ENCODE measurements at regions not wholly inside any gene's neighbourhood (a gene's known extent, or its start where the extent isn't known, plus 50 kb on each side); places are given as distances from the start of the nearest gene placed in this dataset.
A peak's percentile ranks its signal among the peaks of the same experiment; 100 is the strongest.

DNA sequence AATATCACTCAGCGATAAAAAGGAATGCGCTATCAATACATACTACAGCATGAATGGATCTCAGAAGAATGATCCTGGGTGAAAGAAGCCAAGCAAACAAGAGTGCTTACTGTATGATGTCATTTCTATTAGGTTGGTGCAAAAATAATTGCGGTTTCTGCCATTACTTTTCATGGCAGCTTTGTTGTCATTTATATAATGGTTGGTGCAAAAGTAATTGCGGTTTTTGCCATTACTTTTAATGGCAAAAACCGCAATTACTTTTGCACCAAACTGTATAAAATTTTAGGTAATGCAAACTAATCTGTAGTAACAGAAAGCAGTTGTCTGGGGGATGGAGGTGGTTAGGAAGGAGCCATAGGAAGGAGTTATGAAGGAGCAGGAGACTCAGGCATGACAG is 318.3 kb upstream of the ZMIZ1 start:
- no peak for DNase-seq

DNA sequence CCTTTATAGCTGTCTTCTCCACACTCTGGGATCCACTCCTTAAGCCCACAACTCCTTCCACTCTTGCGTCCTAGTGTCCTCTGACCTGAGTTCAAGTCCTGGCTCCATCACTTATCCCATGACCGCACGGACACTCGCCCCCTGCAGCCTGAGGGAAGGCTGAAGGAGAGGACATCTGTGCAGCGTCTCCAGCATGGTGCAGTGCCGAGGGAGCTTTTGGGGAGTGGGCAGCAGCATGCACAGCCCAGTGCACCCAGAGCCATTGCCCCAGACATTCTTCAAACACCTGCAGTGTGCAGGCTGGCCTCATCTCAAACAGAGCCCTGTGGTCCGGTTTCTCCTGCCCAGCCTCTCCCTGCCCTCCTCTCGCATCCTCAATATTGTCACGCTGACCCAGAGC is 317.1 kb upstream of the ZMIZ1 start:
- no peak for DNase-seq

DNA sequence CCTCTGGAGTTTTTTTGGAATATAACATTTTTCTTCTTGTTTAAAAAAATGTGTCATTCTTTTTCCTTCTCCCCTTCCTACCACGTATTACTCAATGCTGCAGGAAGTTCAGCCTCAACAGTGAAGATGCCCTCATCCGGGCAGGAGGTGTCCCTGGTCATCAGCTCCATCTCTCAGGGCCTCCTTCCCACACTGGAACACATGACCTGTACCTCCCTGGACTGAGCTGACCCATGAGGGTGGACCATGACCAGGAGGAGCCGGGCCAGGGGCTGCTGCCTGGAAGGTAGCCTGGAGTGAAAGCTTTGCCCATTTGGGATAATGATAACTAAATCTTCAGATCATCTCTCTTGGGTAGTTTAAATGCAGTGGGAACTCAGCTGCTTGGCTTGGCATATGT is 316.5 kb upstream of the ZMIZ1 start:
- DNase-seq: no peak

DNA sequence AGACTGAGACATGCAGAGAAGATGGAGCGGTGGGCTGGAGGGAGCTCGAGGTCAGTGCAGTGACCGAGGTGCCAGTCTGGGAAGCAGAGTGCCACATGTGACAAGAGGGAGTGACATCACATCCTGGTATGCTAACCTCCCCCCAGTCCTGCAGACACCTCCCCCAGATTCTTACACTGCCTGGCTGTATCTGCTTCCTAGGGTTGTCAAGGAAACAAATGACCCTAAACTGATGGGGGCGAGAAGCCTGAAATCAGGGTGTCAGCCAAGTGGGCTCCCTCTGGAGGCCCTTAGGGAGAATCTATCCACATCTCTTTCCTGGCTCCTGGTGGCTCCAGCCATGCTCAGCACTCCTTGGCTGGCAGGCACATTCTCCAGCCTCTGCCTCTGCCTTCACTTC is 316.1 kb upstream of the ZMIZ1 start:
- DNase-seq: no peak

DNA sequence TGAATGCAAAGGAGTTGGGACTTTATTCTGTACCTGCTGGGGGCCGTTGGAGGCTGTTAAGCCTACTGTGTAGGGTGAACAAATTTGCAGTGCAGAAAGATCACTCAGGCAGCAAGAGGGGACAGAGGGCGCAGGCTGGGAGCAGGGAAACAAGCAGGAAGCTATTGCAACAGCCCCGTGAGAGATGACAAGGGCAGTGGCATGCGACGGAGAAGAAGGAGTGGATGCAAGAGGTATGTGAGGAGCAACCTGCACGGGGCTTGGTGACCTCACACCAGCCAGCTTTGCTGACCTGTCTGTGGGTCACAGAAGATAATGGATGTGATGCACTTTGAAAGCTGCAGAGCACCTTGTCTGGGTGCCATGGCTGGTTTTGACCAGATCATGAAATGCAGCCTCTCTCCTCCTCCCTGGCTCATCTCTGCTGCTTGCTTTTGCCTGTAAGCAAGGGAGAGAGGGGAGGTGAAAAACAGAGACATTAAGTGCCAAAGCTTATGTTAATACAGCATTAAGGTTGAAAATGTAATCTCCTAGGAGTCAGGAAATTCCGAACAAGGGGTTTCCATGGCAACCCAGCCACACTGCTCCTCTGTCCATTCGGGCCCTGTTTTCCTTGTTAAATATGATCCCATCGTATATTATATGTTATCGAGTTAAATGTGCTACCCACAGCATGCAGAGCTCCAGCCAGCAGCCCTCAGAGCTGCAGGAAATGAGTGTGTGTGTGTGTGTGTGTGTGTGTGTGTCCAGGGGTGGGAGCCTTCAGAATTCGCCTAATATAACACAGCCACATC is 314.3 kb upstream of the ZMIZ1 start:
- no peak for DNase-seq

DNA sequence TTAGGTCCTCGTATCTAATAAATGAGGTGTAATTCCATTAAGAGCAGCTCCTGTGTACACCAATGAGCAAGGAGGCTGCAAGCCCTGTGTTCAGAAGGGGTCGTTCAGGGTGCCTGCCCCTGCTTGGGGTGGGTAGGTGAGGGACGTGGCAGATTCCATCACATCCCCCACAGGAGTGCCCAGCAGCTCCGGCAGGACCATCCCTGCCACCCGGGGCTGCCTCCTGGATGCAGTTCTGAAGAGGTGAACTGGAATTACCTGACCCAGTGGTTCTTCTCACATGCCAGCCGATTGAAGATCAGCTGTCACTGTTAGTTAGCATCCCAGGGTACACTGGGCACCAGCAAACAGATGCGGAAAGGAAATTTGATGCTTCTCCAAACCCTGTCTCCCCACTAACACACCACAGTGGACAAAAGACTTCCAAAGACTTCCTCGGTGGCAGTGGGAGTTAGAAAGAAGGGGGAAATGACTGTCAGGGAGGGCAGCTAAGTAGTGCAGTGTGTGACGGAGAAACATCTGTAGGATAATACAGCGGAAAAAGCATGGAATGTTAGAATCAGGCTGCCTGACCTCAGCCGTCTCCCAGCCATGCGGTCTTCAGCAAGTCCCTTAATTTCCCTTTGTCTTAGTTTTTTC is 313.6 kb upstream of the ZMIZ1 start:
- no peak for DNase-seq

DNA sequence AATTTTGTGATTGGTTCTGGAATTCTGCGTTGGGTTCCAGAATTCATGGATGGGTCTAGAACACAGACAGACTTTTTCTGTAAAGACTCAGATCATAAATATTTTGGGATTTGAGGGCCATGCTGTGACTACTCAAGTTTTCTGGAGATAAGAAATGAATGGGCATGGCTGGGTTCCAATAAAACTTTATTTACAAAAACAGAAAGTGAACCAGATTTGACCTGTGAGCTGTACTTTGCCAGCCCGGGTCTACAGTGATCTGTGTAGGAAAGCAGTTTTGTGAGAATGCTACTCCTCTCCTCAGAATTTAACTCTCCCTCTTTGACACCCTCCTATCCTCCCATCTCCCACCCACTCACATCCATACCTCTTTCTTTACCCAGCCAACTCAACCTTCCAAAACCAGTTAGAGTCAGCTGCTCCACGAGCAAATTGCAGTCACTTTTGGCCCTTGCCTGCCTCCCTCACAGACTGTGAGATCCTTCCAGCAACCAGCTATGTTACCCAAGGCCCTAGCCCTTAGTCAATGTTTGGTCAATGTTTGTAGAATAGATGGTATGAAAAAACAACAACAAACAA is 312.8 kb upstream of the ZMIZ1 start:
- DNase-seq: no peak

DNA sequence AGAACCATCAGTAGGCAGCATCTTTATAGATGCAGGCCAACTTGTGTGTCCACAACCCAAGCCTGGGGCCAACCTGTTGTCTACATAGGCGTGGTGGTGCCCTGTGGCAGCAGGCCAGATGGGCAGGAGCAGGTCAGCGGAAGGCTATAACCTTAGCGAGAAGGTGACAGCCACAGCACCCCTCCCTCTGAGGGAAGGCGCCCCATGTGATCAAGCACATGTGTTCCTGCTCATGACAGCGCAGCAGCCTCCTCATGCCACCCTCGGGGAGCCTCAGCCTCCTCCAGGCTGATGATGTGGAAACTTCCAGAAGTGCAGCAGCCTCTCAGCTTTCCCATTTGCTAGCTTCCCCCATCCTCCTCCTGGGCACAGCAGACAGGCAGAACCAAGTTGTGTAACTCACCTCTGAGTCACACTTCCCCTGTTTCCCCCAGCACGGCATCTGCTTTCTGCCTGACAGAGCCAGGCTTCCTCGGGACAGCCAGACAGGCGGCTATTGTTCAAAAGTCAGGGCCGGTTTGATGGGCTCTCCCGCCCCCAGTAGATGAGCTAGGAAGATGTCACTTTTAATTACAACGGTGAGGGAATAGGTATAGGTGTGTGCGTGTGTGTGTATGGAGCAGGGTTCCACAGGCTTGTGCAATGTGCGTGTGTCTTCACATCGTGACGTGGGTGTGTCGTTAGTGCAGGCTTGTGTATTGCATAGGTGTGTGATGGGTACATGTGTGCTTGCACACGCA is 312.0 kb upstream of the ZMIZ1 start:
- peak; percentile 3 for DNase-seq

DNA sequence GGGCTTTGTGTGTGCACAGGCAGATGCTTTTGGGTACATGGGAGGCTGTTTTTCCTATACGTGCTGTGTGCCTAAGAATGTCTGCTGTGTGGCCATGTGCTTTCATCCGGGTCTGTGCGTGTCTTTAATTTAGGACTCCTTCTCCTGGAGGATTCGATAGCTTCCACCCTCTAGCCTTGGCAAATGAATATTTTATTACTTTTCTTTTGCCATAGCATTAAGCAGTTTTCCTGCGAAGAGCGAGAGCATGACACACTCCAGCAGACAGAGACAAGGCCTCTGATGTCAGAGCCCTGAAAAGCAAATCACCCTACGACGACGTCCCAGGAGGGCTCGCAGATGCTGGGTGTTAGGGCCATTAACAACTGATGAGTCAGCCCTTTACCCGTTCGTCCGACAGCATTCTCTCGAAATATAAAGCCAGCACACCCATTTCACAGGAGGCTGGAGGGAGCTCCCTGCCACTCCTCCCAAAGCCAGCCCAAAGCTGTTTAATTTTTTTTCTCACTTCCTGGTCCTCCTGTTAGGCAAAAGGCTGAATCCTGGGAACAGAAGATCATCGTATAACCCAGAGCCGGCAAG is 311.3 kb upstream of the ZMIZ1 start:
- no peak for DNase-seq

DNA sequence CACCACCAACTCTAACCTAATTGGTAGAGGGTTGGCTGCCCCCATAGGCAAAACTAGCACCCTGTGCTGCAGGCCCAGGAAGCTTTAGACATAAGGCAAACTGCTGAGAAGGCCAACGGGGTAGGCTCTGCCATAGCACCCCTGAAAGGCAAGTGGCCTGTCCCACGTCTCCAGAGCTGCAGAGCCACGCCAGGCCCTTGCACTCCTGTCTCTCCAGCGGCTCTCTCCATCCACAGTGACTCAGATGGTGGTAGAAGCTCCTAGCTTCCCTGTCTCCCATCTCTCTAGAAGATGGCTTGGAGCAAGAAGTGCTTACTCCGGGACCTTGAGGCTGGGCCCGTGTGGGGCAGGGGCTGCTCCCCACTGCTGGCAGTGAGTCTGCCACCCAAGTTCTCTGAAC is 310.6 kb upstream of the ZMIZ1 start:
- DNase-seq: no peak

DNA sequence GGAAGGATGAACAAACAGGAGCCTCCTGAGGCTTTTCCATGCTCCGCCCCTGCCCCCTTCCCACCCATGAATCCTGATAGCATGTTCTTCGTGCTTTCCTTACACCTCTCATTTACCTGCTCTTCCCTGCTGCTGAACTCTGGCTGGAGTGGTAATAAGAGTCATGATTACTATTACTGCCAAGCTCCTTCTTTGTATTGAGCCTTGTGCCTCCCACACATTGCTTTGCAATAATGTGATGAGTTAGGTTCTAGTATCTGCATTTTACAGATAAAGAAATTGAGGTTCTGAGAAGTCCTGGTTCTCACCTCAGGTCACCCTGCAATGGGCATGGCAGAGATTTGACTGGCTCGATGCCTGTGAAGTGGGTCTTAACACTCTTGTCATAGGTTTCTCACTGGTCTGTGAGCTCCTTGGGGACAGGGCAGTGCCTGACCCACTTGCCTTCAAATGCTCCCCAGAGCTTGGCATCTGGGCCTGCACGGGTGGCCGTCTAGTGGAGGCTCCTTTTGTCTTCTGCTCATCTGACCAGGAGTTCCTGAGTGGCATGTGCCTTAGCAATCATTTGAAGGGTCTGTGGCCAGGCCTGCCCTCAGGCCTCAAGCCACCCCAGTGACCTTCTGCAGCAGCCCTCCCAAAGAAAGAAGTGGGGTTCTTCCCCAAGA is 309.2 kb upstream of the ZMIZ1 start:
- no peak for DNase-seq

DNA sequence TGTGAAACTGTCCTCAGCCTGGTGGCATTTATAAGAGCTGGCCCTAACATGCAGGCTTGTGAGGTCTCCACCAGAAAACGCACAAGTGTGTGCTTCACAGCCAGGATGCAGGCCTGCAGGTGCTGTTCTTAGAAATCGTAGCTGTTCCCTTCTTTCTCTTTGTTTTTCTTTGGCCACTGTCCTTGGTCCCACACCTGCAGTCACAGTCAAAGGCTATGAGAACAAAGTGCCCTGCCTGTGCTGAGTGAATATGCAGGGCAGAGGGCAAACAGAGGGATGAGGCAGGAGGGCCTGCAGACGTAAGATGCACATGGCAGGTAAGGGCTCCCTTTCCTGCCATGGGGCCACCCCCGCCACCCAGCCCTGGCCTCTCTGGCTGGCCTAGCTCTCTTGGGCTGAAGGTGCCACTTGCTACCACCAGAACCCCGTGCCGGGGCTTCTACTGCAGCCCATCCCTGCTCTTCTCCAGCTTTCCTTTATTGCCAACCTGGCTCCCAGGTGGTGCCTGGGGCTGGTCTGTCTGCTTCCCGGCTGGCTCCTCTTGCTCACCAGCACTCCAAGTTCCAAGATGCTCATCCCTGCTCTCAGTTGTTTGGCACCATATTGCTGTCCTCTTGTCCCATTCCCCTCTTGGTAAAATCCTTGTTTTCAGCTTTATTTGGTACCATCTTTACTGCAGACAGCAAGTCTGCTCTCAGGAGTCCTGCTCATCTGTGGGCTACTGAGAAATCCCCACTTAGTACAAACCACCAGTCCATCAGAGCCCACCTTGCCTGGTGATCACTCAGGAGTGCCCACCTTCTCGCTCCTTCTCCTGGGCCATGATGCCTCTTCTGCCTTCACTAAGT is 308.1 kb upstream of the ZMIZ1 start:
- DNase-seq: no peak

DNA sequence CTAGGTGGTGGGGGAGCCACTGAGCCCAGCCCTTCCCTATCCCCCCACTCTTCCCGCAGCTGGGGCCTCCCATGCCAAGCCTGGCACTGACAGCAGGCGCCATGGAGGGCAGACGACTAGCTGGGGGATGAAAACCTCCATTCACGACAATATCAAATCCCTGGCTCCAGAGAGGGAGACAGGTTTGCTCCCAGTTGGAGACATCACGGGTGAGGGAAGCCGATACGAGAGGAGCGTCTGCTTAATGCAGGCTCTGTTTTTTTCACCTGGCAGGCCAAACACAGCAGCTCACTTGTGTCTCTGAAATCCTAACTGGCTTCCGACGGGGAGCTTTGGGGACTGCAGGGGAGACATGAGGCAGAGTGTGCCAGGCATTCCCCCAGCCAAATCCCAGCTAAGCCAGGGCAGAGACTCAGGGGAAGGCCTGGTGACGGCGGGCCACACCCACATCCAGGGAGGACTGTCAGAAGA is 307.4 kb upstream of the ZMIZ1 start:
- DNase-seq: no peak

DNA sequence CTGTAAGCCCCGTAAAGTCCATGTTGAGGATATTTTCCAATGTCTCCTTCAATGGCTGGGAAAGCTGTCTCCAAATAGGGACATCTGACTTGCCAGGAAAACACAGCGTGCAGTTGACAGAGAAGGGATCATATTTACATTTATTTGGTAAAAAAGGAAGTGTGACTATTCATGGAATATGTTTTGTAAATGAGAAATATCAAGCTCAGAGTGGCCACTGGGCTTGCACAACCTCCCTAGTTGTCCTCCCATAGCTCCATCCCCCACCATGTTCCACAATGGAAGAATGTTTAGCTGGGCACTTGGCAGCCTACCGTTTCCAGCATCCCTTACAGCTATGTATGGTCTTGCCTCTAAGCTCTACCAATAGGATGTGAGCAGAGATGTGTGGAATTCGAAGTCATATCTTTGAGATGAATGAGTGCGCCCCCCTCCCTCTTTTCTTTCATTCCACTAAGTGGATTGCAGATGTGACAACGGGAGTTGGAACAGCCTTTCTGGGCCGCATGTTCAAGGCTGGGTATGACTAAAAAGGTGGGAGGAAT is 306.6 kb upstream of the ZMIZ1 start:
- DNase-seq: no peak

DNA sequence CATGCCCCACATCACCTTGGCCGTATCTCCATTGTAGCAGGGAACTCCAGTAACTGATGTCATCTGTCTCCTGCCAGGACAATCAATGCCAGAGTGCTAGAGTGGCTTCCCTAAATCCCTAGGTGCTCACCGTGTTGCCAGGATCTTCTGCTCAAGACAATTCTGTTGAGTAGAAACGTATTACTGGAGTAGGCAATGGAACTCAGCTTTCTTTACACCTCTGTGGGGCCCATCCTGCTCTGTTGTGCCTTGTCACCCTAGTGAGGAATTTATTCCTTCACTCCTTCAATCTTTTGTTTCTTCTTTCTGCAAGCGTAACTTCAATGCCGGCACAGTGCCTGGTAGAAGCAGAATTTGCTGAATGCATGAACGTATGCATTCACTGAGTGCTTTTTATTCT is 305.5 kb upstream of the ZMIZ1 start:
- no peak for DNase-seq

DNA sequence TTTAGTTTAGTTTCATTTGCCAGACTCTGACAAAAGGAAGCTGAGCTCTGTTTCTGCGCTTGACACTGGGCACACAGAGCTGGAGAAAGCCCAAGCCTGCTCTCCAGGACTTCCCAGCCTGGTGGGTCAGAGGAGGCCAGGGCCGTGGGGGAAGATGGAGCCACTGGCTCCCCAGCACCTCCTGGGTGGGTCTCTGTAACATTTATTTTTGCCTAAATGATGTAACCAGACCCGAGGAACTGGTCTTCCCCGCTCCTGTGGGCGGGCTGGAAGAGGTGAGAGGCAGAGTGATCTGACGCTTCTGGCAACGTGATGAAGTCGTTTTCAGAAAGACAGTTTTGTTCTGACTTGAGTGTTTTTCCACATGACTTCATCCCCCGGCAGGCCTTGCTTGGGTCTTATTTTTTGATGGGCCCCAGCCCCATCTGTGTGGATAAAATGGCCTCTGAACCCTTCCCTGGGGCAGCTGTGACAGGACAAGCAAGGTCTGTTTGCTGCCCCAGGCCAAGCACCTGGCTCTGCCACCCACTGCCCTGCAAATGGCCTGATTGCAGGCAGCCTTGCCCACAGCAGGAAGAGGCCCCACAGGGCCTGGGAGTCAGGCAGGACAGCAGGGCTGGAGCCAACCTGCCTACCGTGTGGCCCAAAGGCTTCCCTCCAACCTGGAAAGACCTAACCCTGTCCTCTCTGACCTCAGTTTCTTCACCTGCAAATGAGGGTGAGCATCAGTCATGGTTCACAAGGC is 304.9 kb upstream of the ZMIZ1 start:
- DNase-seq: no peak

DNA sequence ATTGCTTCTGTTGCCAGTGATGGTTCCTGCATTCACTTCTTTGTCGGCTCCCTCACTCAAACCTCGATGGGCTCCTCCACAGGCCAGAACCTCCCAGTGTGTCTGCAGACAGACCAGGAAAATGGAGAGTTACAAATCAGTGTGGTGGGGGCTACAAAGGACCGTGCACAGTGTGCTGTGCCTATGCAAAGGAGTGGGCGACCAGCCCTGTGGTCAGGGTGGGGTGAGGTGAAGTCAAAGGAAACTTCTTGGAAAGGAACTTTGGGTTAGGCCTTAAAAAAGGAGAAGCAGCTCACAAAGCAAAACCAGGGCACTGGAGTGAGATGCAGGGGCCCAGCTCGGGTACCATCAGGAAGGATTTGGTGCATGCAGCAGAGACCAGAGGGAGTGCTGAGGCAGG is 304.3 kb upstream of the ZMIZ1 start:
- no peak for DNase-seq

DNA sequence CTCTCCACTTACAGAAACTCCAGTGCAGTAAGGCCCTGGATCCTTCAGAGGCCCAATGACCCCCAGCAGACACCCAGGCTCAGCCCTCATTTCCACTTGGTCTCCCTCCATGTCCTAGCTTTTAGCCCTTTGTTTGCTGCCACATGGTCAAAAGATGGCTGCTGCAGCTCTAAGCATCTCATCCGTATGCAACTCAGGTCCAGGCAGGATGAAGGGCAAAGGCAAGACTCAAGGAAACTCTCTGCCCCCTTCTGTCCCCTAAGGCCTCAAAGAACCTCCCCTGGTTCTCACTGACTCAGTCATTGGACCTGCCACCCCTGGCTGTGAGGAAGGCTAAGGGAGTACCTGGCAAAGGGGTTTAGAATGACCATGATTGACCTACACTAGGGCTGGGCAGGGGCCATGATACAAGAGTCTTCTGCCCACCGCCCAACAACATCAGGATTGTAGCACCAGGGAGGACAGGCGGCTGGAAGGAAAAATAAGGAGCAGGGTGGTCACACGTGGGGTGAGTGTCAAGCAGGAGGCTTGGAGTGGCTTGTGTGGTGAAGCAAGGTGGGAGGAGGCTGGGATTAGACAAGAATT is 303.8 kb upstream of the ZMIZ1 start:
- DNase-seq: no peak

DNA sequence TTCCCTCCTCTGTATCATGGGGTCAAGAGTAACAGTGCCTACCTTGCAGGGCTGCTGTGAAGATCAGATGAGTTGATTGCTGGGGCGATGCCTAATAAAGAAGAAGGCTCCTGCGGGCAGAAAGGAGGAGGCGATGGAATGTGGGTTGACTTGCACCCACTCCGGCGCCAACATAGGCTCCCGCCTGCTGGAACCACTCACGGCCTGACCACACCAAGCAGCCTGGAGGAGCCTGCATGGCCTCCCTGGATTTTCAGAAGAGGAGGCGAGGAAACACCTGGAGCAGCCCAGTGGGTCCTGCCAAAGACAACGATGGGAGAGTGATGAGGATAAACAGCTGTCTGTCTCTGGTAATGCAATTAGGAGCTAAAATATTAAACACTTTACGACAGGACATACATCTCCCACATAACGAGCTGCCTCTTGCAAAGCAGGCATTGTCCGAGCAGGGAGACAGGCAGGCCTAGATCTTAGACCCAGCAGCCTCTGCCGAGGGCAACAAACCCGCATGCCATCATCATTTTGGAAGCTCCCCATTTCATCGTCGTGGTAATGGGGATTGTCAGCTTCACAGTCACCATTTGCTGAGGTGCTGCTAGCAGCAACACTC is 302.9 kb upstream of the ZMIZ1 start:
- DNase-seq: no peak

DNA sequence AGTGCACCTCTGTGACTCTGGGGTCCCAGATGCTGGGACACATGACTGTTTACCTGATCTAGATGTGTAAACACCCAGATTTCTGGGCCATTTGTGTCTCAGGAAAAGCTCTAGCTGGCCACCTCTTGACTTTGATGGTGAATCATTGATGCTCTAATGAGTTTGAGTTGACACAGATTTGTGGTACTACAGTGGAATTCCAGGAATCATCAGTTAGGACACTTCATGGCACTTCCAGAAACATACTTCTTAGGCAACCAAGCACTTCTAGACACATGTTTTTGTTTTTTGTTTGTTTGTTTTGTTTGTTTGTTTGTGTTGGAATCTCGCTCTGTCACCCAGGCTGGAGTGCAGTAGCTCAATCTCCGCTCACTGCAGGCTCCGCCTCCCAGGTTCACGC is 302.2 kb upstream of the ZMIZ1 start:
- no peak for DNase-seq
